ENCODE measurements at regions not wholly inside any gene's neighbourhood (a gene's known extent, or its start where the extent isn't known, plus 50 kb on each side); places are given as distances from the start of the nearest gene placed in this dataset.

DNA sequence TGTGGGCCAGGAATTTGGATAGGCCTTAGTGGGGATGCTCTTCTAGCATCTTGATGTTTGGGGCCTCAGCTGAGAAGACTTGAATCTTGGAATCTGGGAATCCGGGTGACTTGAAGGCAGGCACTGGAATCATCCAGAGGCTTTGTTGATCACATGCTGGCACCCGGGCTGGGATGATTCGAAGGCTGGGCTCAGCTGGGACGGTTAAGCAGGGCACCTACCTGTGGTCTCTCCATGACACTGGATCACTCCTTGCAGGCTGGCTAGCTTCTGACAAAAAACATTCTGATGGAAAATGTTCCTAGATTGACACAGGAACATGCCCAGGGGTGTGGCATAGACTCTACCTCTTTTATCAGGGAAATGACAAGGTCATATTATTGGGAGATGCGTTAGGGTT, 149.1 kb downstream of the TENT4A start:
- in situ Hi-C loops (cut with MboI; ENCODE audit: low pct_unique_long_range_greater_than_20kb, low sequenced_read_pairs, unreplicated experiment) = no loop called here
- no peak for DNase-seq (ENCODE audit: low spot score)
- TF ChIP-seq, protein P1, sequence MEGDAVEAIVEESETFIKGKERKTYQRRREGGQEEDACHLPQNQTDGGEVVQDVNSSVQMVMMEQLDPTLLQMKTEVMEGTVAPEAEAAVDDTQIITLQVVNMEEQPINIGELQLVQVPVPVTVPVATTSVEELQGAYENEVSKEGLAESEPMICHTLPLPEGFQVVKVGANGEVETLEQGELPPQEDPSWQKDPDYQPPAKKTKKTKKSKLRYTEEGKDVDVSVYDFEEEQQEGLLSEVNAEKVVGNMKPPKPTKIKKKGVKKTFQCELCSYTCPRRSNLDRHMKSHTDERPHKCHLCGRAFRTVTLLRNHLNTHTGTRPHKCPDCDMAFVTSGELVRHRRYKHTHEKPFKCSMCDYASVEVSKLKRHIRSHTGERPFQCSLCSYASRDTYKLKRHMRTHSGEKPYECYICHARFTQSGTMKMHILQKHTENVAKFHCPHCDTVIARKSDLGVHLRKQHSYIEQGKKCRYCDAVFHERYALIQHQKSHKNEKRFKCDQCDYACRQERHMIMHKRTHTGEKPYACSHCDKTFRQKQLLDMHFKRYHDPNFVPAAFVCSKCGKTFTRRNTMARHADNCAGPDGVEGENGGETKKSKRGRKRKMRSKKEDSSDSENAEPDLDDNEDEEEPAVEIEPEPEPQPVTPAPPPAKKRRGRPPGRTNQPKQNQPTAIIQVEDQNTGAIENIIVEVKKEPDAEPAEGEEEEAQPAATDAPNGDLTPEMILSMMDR (IDR thresholded peaks at IDR 0.05; ENCODE audit: extremely low read depth, insufficient read depth, missing control alignments) = no peak

- in situ Hi-C loops (cut with MboI; ENCODE audit: low pct_unique_long_range_greater_than_20kb, low sequenced_read_pairs, unreplicated experiment) = no loop called here
- TF ChIP-seq, protein P1 (IDR thresholded peaks at IDR 0.05; ENCODE audit: extremely low read depth, insufficient read depth, missing control alignments) = no peak
- no peak for DNase-seq (ENCODE audit: low spot score)
Observed at GRCh38 chr5:6867712-6868111, 154.5 kb downstream of the TENT4A start.

DNA sequence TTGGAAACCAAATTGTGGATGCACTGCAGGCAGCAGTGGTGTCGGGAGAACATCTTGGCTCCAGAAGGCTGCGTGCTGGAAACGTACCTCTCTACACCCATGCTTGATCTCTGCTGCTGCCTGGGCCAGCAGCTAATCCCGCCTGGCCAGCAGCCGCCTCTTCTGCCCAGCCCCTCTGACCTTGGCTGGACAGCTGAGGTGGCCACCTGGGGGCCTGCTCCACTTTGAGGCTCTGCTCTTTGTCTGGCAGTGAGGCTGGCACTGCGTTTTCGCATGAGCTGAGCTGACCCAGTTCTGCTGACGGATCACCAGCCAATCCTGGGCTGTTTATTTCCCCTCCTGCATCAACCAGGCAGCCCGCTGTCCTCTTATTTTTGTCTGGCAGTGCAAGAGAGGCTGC, 154.9 kb downstream of the TENT4A start:
- in situ Hi-C loops (cut with MboI; ENCODE audit: low pct_unique_long_range_greater_than_20kb, low sequenced_read_pairs, unreplicated experiment) = no loop called here
- TF ChIP-seq, protein P1 (IDR thresholded peaks at IDR 0.05; ENCODE audit: extremely low read depth, insufficient read depth, missing control alignments) = no peak
- no peak for DNase-seq (ENCODE audit: low spot score)

DNA sequence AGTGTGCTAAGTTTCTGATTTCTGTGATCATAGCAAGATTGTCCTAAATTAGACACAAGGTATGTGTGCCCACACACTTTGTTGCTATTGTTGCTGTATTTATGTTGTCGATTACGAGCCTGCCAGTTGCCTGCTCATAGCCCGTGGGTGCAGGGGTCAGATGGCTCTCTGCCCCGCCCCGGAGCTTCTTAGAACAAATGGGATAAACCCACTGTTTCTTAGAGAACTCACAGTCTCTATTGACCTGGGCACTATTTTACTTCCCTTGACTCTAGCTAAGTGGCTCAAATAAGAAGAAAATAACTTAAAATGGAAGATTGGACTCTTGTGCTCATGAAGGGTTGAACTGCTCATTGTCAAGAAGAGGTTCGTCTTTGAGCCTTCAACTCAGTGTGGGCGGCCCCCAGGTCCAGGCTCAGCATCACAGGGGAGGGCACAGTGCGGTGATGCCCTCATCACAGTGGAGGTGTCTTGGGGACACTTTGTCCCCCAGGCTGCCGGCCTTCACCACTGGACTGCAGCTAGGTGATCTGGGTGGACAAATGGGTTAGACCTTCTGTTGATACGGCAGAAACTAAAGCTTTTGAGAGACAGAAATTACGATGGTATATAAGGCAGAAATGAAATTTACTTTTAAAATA, 155.5 kb downstream of the TENT4A start:
- DNase-seq (ENCODE audit: low spot score) = no peak
- TF ChIP-seq, protein P1 (IDR thresholded peaks at IDR 0.05; ENCODE audit: extremely low read depth, insufficient read depth, missing control alignments) = no peak
- in situ Hi-C loops (cut with MboI; ENCODE audit: low pct_unique_long_range_greater_than_20kb, low sequenced_read_pairs, unreplicated experiment) = no loop called here

GRCh38 chr5:6869677-6870076, 156.4 kb downstream of the TENT4A start:
- DNase-seq (ENCODE audit: low spot score) = no peak
- TF ChIP-seq, protein P1 (IDR thresholded peaks at IDR 0.05; ENCODE audit: extremely low read depth, insufficient read depth, missing control alignments) = no peak
- in situ Hi-C loops (cut with MboI; ENCODE audit: low pct_unique_long_range_greater_than_20kb, low sequenced_read_pairs, unreplicated experiment) = no loop called here

GRCh38 chr5:6872441-6873160, 159.4 kb downstream of the TENT4A start:
- TF ChIP-seq, protein P1 (IDR thresholded peaks at IDR 0.05; ENCODE audit: extremely low read depth, insufficient read depth, missing control alignments) = no peak
- in situ Hi-C loops (cut with MboI; ENCODE audit: low pct_unique_long_range_greater_than_20kb, low sequenced_read_pairs, unreplicated experiment) = no loop called here
- no peak for DNase-seq (ENCODE audit: low spot score)

Measured in GM13977 (cell line).